Activated B cell treated with CpG ODN at 0.5 μM for 24 hours (primary cell): ENCODE measurements at regions not wholly inside any gene's neighbourhood (a gene's known extent, or its start where the extent isn't known, plus 50 kb on each side); places are given as distances from the start of the nearest gene placed in this dataset.

ENCODE experiments used
- ATAC-seq: fragments of 200-7000 bp; cut with Tn5 transposase; one replicate; pipeline ENCODE4 v1.10.0; 2021; ENCODE audit warnings: low read depth, mild to moderate bottlenecking, moderate library complexity
- CTCF ChIA-PET: fragments of 350-600 bp; sonication (Branson Sonifier 250); formaldehyde crosslinking; loops from one replicate; lab custom pipeline; 2021; ENCODE audit warnings: antibody characterized with exemption; lab: Charles Lee
- POLR2A ChIA-PET: fragments of 350-600 bp; sonication (Branson Sonifier 250); formaldehyde crosslinking; loops from one replicate; lab custom pipeline; 2021; ENCODE audit warnings: antibody characterized with exemption; lab: Charles Lee
- DNase-seq: peaks from one replicate; pipeline ENCODE4 v3.0.0; 2022
- H3K27ac Mint-ChIP-seq: one replicate; pipeline ENCODE4 v1.8.0; 2020; ENCODE audit warnings: mixed read lengths
- H3K27me3 Mint-ChIP-seq: one replicate; pipeline ENCODE4 v1.8.0; 2021; ENCODE audit warnings: mixed read lengths
- H3K36me3 Mint-ChIP-seq: one replicate; pipeline ENCODE4 v1.8.0; 2021; ENCODE audit warnings: low read depth, mixed read lengths
- H3K4me1 Mint-ChIP-seq: one replicate; pipeline ENCODE4 v1.8.0; 2021; ENCODE audit warnings: mixed read lengths
- H3K4me3 Mint-ChIP-seq: one replicate; pipeline ENCODE4 v1.8.0; 2020; ENCODE audit warnings: mild to moderate bottlenecking, mixed read lengths
- H3K9me3 Mint-ChIP-seq: one replicate; pipeline ENCODE4 v1.8.0; 2020; ENCODE audit warnings: mixed read lengths
- intact Hi-C: fragments of 100-400 bp; cut with micrococcal nuclease; formaldehyde crosslinking; loops from one replicate; pipeline ENCODE4 v1.15.1; 2024
- TF ChIP-seq, protein P1 (sequence below): fragments of 200-600 bp; IDR thresholded peaks from one replicate; pipeline ENCODE4 v1.8.0; 2022; ENCODE audit warnings: antibody characterized with exemption, mild to moderate bottlenecking

DNA sequence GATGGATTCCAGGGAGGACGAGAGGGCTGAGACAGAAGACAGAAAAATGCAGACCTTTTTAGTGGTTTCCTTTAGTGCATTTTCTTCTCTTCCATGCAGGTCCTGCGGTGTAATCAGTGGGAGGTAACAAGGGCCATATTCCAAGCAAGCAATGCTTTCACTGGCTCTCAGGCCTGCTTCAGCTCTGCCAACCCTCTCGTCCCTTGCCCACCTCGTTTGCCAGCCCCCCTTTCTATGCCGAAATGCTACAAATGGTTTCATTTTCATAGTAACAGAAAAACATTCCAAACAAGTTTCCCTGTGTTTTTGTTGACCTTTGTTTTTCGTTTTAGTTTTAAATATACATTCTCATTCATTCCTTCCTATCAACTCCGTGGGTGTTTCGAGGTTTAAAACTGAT, 443.1 kb downstream of the TTLL7 start:
- H3K4me3 Mint-ChIP-seq = no peak overlapping the region
- TF ChIP-seq, protein P1, sequence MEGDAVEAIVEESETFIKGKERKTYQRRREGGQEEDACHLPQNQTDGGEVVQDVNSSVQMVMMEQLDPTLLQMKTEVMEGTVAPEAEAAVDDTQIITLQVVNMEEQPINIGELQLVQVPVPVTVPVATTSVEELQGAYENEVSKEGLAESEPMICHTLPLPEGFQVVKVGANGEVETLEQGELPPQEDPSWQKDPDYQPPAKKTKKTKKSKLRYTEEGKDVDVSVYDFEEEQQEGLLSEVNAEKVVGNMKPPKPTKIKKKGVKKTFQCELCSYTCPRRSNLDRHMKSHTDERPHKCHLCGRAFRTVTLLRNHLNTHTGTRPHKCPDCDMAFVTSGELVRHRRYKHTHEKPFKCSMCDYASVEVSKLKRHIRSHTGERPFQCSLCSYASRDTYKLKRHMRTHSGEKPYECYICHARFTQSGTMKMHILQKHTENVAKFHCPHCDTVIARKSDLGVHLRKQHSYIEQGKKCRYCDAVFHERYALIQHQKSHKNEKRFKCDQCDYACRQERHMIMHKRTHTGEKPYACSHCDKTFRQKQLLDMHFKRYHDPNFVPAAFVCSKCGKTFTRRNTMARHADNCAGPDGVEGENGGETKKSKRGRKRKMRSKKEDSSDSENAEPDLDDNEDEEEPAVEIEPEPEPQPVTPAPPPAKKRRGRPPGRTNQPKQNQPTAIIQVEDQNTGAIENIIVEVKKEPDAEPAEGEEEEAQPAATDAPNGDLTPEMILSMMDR = no peak
- H3K9me3 Mint-ChIP-seq = no peaks in the 10 kb centered on the region
- peaks cover 18% of the 10 kb centered on the region for H3K4me1 Mint-ChIP-seq
- no peaks in the 10 kb centered on the region for H3K27me3 Mint-ChIP-seq
- no peaks in the 10 kb centered on the region for H3K36me3 Mint-ChIP-seq
- no peak for DNase-seq
- no peak for ATAC-seq
- intact Hi-C loops = loop anchor here (5.0 kb wide), 1 partner anchor 49 kb away; no protein-coding TSS in a partner anchor
- ChIA-PET CTCF (no interaction called here), POLR2A (no interaction called here)
- H3K27ac Mint-ChIP-seq = no peak overlapping the region

DNA sequence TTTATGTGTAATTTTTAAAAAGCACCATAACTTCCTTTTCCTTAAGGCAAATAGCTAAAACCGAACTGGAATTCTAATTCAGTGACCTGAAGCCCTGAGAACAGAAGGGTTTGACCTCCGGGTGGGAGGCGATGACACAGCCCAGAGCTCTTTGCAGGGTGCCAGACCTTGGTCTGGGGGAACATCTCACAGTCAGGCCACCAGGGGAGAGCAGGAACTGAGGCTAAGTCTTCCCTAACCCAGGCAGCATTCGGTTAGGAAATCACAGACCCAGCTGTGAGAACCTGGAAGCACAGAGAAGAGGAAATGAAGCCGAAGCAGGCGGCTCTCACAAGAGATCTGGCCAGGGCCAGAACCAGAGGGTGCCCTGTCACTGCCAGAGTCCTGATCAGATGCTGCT, 444.8 kb downstream of the TTLL7 start:
- H3K27me3 Mint-ChIP-seq = no peaks in the 10 kb centered on the region
- TF ChIP-seq, protein P1 = no peak
- ATAC-seq (no peak), DNase-seq (no peak)
- CTCF ChIA-PET = no interaction called here
- POLR2A ChIA-PET = no interaction called here
- peaks cover 7% of the 10 kb centered on the region for H3K4me1 Mint-ChIP-seq
- intact Hi-C loops = no loop called here
- no peaks in the 10 kb centered on the region for H3K36me3 Mint-ChIP-seq
- no peak overlapping the region for H3K27ac Mint-ChIP-seq
- no peaks in the 10 kb centered on the region for H3K9me3 Mint-ChIP-seq
- H3K4me3 Mint-ChIP-seq = no peak overlapping the region

DNA sequence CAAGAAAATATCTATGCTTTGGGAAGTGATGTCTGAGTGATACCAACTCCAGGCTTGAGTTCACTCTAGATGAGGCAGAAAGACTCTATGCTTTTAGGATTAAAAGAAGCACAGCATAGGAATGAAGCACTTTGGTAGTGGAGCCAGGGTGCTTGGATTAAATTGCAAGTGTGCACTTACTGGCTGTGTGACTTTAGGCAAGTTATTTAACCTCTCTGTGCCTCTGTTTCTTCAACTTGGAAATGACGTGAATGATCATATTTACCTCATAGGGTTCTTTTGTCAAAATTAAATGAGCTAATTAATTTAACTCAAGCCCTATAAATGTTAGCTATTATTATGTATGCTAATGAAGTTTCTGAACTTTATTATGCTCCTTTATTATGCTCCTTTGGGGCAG, 446.1 kb downstream of the TTLL7 start:
- ChIA-PET CTCF (no interaction called here), POLR2A (no interaction called here)
- Mint-ChIP-seq H3K27me3 (no peaks in the 10 kb centered on the region), H3K4me3 (no peak overlapping the region), H3K27ac (no peak overlapping the region), H3K9me3 (no peaks in the 10 kb centered on the region), H3K36me3 (no peaks in the 10 kb centered on the region), H3K4me1 (no peaks in the 10 kb centered on the region)
- ATAC-seq = no peak
- no peak for DNase-seq
- TF ChIP-seq, protein P1 = no peak
- intact Hi-C loops = no loop called here

DNA sequence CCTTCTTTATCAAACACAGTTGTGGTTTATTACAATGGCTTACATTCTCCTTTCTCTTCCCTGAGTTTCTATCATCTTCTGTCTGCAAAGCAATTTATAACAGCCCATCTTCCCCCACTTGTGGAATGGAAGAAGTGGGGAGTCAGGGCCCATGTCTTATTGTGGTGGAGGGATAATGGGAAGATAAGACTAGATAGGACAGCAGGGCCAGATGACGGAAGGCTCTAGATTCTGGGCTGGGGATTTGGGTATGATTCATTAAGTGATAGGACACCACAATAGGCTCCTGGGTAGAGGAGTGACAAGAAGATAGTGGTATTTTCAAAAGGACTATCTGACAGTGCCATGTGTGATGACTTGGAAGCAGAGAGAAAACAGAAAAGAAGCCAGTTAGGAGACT, 450.6 kb downstream of the TTLL7 start:
- no peaks in the 10 kb centered on the region for H3K9me3 Mint-ChIP-seq
- POLR2A ChIA-PET = no interaction called here
- peaks cover 1% of the 10 kb centered on the region for H3K27me3 Mint-ChIP-seq
- DNase-seq (no peak), ATAC-seq (no peak)
- intact Hi-C loops = no loop called here
- no peak overlapping the region for H3K4me3 Mint-ChIP-seq
- CTCF ChIA-PET = no interaction called here
- TF ChIP-seq, protein P1 = no peak
- H3K4me1 Mint-ChIP-seq = no peaks in the 10 kb centered on the region
- no peak overlapping the region for H3K27ac Mint-ChIP-seq
- H3K36me3 Mint-ChIP-seq = no peaks in the 10 kb centered on the region

DNA sequence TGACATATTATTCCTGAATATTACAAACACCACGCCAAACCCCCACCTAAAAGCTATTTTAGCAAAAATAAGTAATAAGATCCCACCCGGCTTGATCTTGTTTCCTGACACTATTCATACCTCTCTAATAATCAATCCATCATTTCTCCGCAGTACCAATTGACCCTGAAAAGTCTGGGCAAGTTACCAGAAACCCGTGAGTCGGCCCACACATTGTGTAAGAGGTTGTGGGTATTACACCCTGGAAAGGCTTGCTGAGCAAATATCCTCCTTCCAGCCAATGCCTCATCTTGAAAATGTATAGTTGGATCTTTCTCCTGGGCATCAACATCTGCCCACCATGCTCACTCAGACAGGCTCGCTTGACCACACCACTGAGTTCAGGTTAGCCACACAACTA, 451.0 kb downstream of the TTLL7 start:
- H3K27me3 Mint-ChIP-seq = peaks cover 1% of the 10 kb centered on the region
- no peak overlapping the region for H3K27ac Mint-ChIP-seq

More for the DNA sequence above, 451.0 kb downstream of the TTLL7 start:
- intact Hi-C loops = no loop called here
- no peaks in the 10 kb centered on the region for H3K36me3 Mint-ChIP-seq
- CTCF ChIA-PET = no interaction called here
- no peaks in the 10 kb centered on the region for H3K4me1 Mint-ChIP-seq
- DNase-seq = no peak
- no peak overlapping the region for H3K4me3 Mint-ChIP-seq
- POLR2A ChIA-PET = no interaction called here
- TF ChIP-seq, protein P1 = no peak
- ATAC-seq = no peak
- H3K9me3 Mint-ChIP-seq = no peaks in the 10 kb centered on the region
